NCI-H510A (cell line): ENCODE measurements at regions not wholly inside any gene's neighbourhood (a gene's known extent, or its start where the extent isn't known, plus 50 kb on each side); places are given as distances from the start of the nearest gene placed in this dataset.
"Not testable (repeated sequence)": the region's sequence is repeated elsewhere in the genome, so short reads cannot be mapped to it uniquely, and the experiment has no call there.

Source experiments
- DNase-seq: peaks from one replicate; lab custom pipeline; 2025; lab: John Stamatoyannopoulos, UW

DNA sequence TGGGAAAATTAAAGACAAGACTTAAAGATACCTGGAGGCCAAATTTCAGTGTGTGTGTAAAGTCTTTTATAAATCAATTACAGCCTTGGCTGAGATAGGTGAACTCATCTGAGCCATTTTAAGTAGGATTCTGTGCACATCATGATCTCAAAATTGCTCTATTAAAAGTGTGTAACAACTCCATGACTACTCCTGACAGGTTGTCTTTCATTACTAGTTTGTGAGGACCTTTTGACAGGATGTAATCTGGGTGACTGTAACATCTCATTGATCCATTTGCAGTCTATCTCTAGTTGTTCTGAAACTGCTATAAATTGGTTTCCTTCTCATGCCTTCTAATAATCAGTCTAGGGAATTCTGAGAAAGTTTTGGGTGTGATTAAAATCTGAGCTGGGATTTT is 753.3 kb downstream of the SLITRK5 start:
- DNase-seq, result no peak

DNA sequence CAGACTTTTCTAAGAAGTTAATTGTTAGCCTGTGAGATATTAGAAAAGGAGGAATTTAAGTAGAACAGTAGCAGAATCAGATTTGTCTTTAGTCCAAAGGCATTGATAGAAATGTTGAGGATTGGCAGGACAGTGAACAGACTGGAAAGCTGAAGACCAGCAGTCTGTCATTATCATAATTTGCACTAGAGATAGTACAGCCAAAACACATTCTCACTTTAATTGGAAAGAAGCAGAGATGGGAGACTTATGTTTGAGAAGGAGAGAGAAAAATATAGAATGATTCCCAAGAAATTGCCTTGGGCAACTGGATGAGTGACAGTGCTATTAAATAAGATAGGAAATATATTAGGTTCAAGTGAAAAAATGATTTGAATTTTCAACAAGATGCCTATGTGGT is 755.5 kb downstream of the SLITRK5 start:
- DNase-seq, result no peak

- no peak for DNase-seq
These were observed 758.7 kb downstream of the SLITRK5 start for GRCh38 chr13:88429862-88430261.

DNA sequence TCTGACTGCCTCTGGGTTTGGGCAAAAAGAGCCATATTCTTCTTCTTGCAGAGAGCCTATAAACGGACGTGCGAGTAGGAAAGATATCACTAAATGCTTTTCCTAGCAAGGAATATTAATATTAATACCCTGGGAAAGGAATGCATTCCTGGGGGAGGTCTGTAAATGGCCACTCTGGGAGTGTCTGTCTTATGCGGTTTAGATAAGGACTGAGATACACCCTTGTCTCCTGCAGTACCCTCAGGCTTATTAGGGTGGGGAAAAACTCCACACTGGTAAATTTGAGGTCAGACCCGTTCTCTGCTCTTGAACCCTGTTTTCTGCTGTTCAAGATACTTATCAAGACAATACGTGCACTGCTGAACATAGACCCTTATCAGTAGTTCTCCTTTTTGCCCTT is 763.8 kb downstream of the SLITRK5 start:
- DNase-seq, result no peak

DNA sequence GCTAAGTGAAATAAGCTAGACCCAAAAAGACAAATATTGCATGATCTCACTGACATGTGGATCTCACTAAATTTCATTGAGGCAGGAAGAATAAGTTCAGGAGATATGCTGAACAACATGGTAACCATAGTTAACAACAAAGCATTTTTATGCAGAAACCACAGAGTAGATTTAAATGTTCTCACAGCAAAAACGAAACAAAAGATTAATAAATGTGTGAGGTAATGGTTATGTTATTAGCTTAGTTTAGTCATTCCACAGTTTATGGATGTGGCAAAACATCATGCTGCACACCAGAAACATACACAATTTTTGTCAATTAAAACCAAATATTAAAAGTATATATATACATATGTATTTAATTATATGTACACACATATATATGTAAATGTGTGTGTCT is 765.8 kb downstream of the SLITRK5 start:
- no peak for DNase-seq

GRCh38 chr13:88450515-88450914 is 779.3 kb downstream of the SLITRK5 start:
- DNase-seq, result no peak

DNA sequence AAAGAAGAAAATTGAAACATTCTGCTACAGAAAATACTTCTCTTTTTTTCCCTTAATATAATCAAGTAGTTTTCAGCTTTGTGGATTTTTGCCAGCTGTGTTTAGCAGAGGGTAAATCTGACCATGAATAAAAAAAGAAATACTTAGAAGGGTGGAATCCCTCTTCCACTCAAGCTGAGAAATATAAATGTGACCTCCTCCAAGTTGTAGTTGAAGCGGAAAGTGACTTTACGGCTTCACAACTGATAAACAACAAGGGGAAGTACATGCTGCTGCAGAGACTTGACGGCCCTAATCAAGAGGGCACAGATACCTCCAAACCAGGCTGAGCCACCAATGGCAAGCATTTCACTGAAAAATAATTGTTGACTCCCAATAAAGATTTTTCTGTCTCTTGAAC is 785.0 kb downstream of the SLITRK5 start:
- no peak for DNase-seq

DNA sequence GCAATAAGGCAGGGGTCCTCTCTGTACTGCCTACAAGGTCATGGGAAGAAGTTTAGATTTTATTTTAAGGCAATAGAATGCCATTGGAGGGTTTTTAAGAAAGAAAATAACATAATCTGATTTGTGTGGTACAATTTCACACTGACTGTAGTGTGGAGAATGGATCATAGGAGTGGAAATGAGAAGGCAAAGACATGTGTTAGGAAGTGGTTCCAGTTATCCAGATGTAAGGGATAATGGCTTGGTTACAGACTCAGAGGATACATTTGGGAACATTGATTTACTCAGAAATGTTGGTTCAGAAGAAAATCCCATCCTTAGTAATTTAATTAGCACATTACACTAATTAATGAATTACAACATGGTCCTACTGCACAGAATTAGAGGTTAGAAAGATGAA is 788.2 kb downstream of the SLITRK5 start:
- DNase-seq, result no peak

DNA sequence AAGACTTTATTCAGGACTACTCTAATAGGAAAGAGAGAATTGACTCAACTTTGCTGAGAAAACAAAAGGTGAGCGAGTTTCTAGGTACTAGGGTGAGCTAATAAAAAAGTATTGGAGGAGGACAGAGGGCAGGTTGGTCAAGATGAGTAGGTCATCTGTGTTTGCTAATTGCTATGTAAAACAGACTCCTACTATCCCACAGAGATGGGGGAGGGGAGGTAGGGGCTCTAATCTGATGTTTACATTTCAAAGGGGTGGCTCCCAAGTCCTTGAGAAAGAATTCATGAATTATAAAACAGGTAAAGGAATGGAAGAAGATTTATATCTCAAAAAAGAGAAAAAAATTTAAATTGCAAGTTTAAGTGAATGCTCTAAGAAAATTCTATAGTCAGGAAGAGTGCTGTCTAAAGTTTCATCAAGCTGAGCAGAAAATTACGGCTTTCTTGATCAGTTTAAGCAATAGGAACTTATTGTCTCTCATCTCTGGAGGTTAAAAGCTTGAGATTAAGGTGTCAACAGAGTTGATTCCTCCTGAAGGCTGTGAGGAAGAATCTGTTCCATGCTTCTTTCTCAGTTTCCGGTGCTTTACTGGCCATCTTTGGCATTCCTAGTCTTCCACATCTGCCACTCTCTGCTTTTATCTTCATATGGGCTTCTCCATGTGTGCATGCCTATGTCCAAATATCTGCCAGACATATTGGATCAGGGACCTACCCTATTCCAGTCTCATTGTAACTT is 790.3 kb downstream of the SLITRK5 start:
- no peak for DNase-seq

- no peak for DNase-seq
These were observed 793.7 kb downstream of the SLITRK5 start for GRCh38 chr13:88464851-88465250.

GRCh38 chr13:88472316-88472715 is 801.1 kb downstream of the SLITRK5 start:
- DNase-seq, result no peak

- DNase-seq, result no peak
These were observed 812.0 kb downstream of the SLITRK5 start for GRCh38 chr13:88483202-88483601.

GRCh38 chr13:88507909-88508308 is 836.7 kb downstream of the SLITRK5 start:
- no peak for DNase-seq

- not testable (repeated sequence) for DNase-seq
These were observed 841.8 kb downstream of the SLITRK5 start for GRCh38 chr13:88512993-88513392.

DNA sequence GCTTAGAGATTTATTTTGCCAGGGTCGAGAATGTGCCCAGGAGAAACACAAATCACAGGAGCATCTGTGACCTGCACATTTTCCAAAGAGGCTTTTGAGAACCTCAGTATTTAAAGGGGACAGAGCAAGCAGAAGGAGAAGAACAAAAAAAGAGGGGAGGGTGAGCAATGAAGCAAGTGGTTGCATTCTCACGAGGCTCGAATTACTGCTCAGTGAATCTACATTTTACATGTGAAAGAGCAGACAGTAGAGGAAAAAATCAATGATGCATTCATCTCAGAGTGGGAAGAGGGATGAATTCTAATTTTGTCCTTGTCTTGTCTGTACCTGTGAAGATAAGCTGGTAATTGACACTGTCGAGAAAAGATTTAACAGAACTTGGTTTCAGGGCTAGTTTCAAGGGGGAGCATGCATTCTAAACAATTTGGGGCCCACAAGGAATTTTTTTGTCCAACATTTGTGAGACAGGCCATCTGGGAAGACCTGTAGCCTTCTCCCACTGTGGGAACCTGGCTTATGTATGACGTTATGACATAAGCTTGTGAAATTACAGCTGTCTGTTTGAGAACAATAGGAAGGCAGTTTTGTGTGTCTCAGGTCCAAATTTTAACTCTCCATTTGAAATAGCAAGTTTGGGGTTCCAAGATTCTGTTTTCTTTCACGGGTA is 855.1 kb downstream of the SLITRK5 start:
- DNase-seq, result no peak

- no peak for DNase-seq
These were observed 855.7 kb downstream of the SLITRK5 start for GRCh38 chr13:88526853-88527215.

DNA sequence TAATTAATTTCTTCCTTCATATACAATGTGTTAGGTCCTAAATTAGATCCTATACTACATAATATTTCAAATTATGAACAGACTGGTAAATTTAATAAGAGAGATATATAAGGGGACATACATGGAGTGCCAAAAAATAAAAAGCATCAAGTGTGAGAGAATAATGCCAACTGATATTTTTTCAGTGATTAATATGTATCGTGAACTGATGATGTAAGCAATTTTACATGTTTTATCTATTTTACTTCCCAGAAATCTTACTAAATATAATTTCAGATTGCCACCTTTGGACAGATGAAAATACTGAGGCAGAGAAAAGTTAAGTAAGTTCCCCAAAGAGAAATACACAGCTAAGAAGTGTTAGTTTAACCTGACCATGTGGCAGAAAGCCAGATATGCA is 870.8 kb downstream of the SLITRK5 start:
- no peak for DNase-seq

GRCh38 chr13:88544836-88545235 is 873.7 kb downstream of the SLITRK5 start:
- DNase-seq, result no peak

DNA sequence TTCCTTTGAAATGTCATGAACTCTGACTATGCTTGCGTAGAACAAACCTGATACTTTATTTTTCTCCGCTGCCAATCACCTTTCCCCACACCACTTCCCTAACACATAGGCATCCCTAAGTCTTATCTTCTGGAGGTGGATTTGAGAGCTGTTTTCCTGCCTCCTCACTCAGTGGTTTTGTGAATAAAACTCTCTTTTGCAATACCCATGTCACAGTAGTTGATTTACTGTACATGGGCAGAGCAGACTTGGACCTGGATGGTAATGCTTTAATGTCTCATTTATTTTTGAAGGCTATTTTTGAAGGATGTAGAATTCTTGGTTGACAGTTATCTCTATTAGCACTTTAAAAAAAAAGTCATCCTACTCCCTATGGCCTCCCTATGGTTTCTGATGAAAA is 881.8 kb downstream of the SLITRK5 start:
- no peak for DNase-seq

GRCh38 chr13:88565566-88565965 is 894.4 kb downstream of the SLITRK5 start:
- no peak for DNase-seq

- no peak for DNase-seq
These were observed 914.7 kb downstream of the SLITRK5 start for GRCh38 chr13:88585861-88586260.

GRCh38 chr13:88586263-88586662 is 915.1 kb downstream of the SLITRK5 start:
- no peak for DNase-seq

GRCh38 chr13:88590574-88590973 is 919.4 kb downstream of the SLITRK5 start:
- DNase-seq, result no peak

GRCh38 chr13:88592105-88592504 is 920.9 kb downstream of the SLITRK5 start:
- no peak for DNase-seq
